ENCODE measurements at regions not wholly inside any gene's neighbourhood (a gene's known extent, or its start where the extent isn't known, plus 50 kb on each side); places are given as distances from the start of the nearest gene placed in this dataset.

- no peak overlapping the region for H3K18ac ChIP-seq (ENCODE audit: low read length)
- H3K4me3 ChIP-seq (ENCODE audit: low read depth, low read length), result no peak overlapping the region
- DNase-seq, result no peak
- no peak overlapping the region for H2AK5ac ChIP-seq (ENCODE audit: low read length)
- no peaks in the 10 kb centered on the region for H3K36me3 ChIP-seq (ENCODE audit: control insufficient read depth in 1 of 2, insufficient read depth in 2 of 2, low read length in 2 of 2)
- H4K91ac ChIP-seq (ENCODE audit: low read depth, low read length), result no peak overlapping the region
- H2BK5ac ChIP-seq (ENCODE audit: low read depth, low read length, poor library complexity), result no peak overlapping the region
- H3K79me2 ChIP-seq (ENCODE audit: control insufficient read depth, insufficient read depth, low read length, poor library complexity), result no peaks in the 10 kb centered on the region
- H3K9me3 ChIP-seq (ENCODE audit: insufficient read depth, low read depth, low read length), result peaks cover 2% of the 10 kb centered on the region
- no peak overlapping the region for H2AFZ ChIP-seq (ENCODE audit: insufficient read depth, low read length, poor library complexity)
- H3K14ac ChIP-seq (ENCODE audit: low read length), result no peak overlapping the region
- no peak overlapping the region for H3K4me2 ChIP-seq (ENCODE audit: low read length)
- H4K12ac ChIP-seq (ENCODE audit: low read depth, low read length), result no peak overlapping the region
- H2BK120ac ChIP-seq (ENCODE audit: insufficient read depth, low read length, poor library complexity), result no peak overlapping the region
- H3K27ac ChIP-seq (ENCODE audit: low read depth, low read length), result no peak overlapping the region
- no peak overlapping the region for H3K4ac ChIP-seq (ENCODE audit: low read depth, low read length)
- peaks cover 3% of the 10 kb centered on the region for H3K79me1 ChIP-seq (ENCODE audit: low read length)
- H4K8ac ChIP-seq (ENCODE audit: low read depth, low read length), result no peak overlapping the region
- peaks cover 9 to 15% of the 10 kb centered on the region in 2 experiments for H3K4me1 ChIP-seq (ENCODE audit: control insufficient read depth in 1 of 2, insufficient read depth in 2 of 2, low read length in 2 of 2)
- no peak overlapping the region for H3K9ac ChIP-seq (ENCODE audit: low read length)
- no peak overlapping the region for H3K23ac ChIP-seq (ENCODE audit: low read length)
- H2BK12ac ChIP-seq (ENCODE audit: low read length), result no peak overlapping the region
- H3K27me3 ChIP-seq (ENCODE audit: insufficient read depth, low read length), result no peaks in the 10 kb centered on the region
- WGBS (ENCODE audit: extremely low coverage, insufficient coverage, insufficient read length), result no CpG with 5 or more reads among the region's 18 CpGs
Measured at GRCh38 chr9:129235041-129235930, 57.2 kb upstream of the IER5L start.

DNA sequence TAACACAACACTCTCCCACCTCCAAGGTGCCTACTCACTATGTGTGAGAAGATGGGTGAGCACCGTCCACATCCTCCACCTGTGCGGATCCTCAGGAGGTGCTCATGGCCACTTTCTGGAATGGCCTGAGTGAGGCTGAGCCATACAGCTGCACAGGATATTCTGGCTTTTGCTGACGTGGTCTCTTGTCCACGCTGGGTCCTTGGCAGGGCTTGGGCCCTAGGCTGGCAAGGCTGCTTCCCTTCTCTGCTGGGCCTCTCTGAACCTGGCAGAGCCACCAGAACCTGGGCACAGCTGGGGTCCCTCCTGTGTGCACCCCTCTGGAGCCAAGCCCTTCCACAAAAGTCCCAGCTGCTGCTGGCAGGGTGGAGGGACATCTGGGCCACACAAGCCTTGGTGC, 56.4 kb upstream of the IER5L start:
- no peak overlapping the region for H4K8ac ChIP-seq (ENCODE audit: low read depth, low read length)
- H3K27ac ChIP-seq (ENCODE audit: low read depth, low read length), result no peak overlapping the region
- no peaks in the 10 kb centered on the region for H3K36me3 ChIP-seq (ENCODE audit: control insufficient read depth in 1 of 2, insufficient read depth in 2 of 2, low read length in 2 of 2)
- peaks cover 4% of the 10 kb centered on the region for H3K79me1 ChIP-seq (ENCODE audit: low read length)
- H3K4ac ChIP-seq (ENCODE audit: low read depth, low read length), result no peak overlapping the region
- H3K9ac ChIP-seq (ENCODE audit: low read length), result no peak overlapping the region
- no peak overlapping the region for H2AFZ ChIP-seq (ENCODE audit: insufficient read depth, low read length, poor library complexity)
- H2BK5ac ChIP-seq (ENCODE audit: low read depth, low read length, poor library complexity), result no peak overlapping the region
- DNase-seq, result no peak
- peaks cover 2% of the 10 kb centered on the region for H3K9me3 ChIP-seq (ENCODE audit: insufficient read depth, low read depth, low read length)
- H2AK5ac ChIP-seq (ENCODE audit: low read length), result no peak overlapping the region
- H2BK120ac ChIP-seq (ENCODE audit: insufficient read depth, low read length, poor library complexity), result no peak overlapping the region
- no peak overlapping the region for H4K12ac ChIP-seq (ENCODE audit: low read depth, low read length)
- H4K91ac ChIP-seq (ENCODE audit: low read depth, low read length), result no peak overlapping the region
- H3K23ac ChIP-seq (ENCODE audit: low read length), result no peak overlapping the region
- H3K4me3 ChIP-seq (ENCODE audit: low read depth, low read length), result no peak overlapping the region
- H3K18ac ChIP-seq (ENCODE audit: low read length), result no peak overlapping the region
- no peak overlapping the region for H3K14ac ChIP-seq (ENCODE audit: low read length)
- no peak overlapping the region for H2BK12ac ChIP-seq (ENCODE audit: low read length)
- H3K79me2 ChIP-seq (ENCODE audit: control insufficient read depth, insufficient read depth, low read length, poor library complexity), result no peaks in the 10 kb centered on the region
- no peaks in the 10 kb centered on the region for H3K27me3 ChIP-seq (ENCODE audit: insufficient read depth, low read length)
- no CpG with 5 or more reads among the region's 4 CpGs for WGBS (ENCODE audit: extremely low coverage, insufficient coverage, insufficient read length)
- no peak overlapping the region for H3K4me2 ChIP-seq (ENCODE audit: low read length)
- peaks cover 9 to 15% of the 10 kb centered on the region in 2 experiments for H3K4me1 ChIP-seq (ENCODE audit: control insufficient read depth in 1 of 2, insufficient read depth in 2 of 2, low read length in 2 of 2)

- H4K12ac ChIP-seq (ENCODE audit: low read depth, low read length), result no peak overlapping the region
- no peak overlapping the region for H4K8ac ChIP-seq (ENCODE audit: low read depth, low read length)
- H3K18ac ChIP-seq (ENCODE audit: low read length), result no peak overlapping the region
- no peak overlapping the region for H3K23ac ChIP-seq (ENCODE audit: low read length)
- H3K79me1 ChIP-seq (ENCODE audit: low read length), result peaks cover 4% of the 10 kb centered on the region
- H3K14ac ChIP-seq (ENCODE audit: low read length), result no peak overlapping the region
- no CpG with 5 or more reads among the region's 1 CpG for WGBS (ENCODE audit: extremely low coverage, insufficient coverage, insufficient read length)
- no peak for DNase-seq
- H2BK5ac ChIP-seq (ENCODE audit: low read depth, low read length, poor library complexity), result no peak overlapping the region
- no peaks in the 10 kb centered on the region for H3K27me3 ChIP-seq (ENCODE audit: insufficient read depth, low read length)
- H3K79me2 ChIP-seq (ENCODE audit: control insufficient read depth, insufficient read depth, low read length, poor library complexity), result no peaks in the 10 kb centered on the region
- no peak overlapping the region for H2BK120ac ChIP-seq (ENCODE audit: insufficient read depth, low read length, poor library complexity)
- H3K9me3 ChIP-seq (ENCODE audit: insufficient read depth, low read depth, low read length), result peaks cover 2% of the 10 kb centered on the region
- no peak overlapping the region for H3K4ac ChIP-seq (ENCODE audit: low read depth, low read length)
- H2BK12ac ChIP-seq (ENCODE audit: low read length), result no peak overlapping the region
- H3K36me3 ChIP-seq (ENCODE audit: control insufficient read depth in 1 of 2, insufficient read depth in 2 of 2, low read length in 2 of 2), result no peaks in the 10 kb centered on the region
- no peak overlapping the region for H2AK5ac ChIP-seq (ENCODE audit: low read length)
- H3K27ac ChIP-seq (ENCODE audit: low read depth, low read length), result no peak overlapping the region
- H3K4me2 ChIP-seq (ENCODE audit: low read length), result no peak overlapping the region
- peaks cover 12 to 15% of the 10 kb centered on the region in 2 experiments for H3K4me1 ChIP-seq (ENCODE audit: control insufficient read depth in 1 of 2, insufficient read depth in 2 of 2, low read length in 2 of 2)
- no peak overlapping the region for H2AFZ ChIP-seq (ENCODE audit: insufficient read depth, low read length, poor library complexity)
- no peak overlapping the region for H3K4me3 ChIP-seq (ENCODE audit: low read depth, low read length)
- H4K91ac ChIP-seq (ENCODE audit: low read depth, low read length), result no peak overlapping the region
- H3K9ac ChIP-seq (ENCODE audit: low read length), result no peak overlapping the region
Measured at GRCh38 chr9:129232839-129233591, 55.0 kb upstream of the IER5L start.

GRCh38 chr9:129231759-129232158, 53.7 kb upstream of the IER5L start:
- Histone ChIP-seq H3K4me3 (ENCODE audit: low read depth, low read length) (no peak overlapping the region), H3K14ac (ENCODE audit: low read length) (no peak overlapping the region), H4K12ac (ENCODE audit: low read depth, low read length) (no peak overlapping the region), H3K9me3 (ENCODE audit: insufficient read depth, low read depth, low read length) (peaks cover 2% of the 10 kb centered on the region), H4K91ac (ENCODE audit: low read depth, low read length) (no peak overlapping the region), H2BK5ac (ENCODE audit: low read depth, low read length, poor library complexity) (no peak overlapping the region), H2AK5ac (ENCODE audit: low read length) (no peak overlapping the region), H3K23ac (ENCODE audit: low read length) (no peak overlapping the region), H3K4me1 (ENCODE audit: control insufficient read depth in 1 of 2, insufficient read depth in 2 of 2, low read length in 2 of 2) (peaks cover 7% of the 10 kb centered on the region in 2 experiments), H3K18ac (ENCODE audit: low read length) (no peak overlapping the region), H2BK12ac (ENCODE audit: low read length) (no peak overlapping the region), H3K27ac (ENCODE audit: low read depth, low read length) (no peak overlapping the region), H3K27me3 (ENCODE audit: insufficient read depth, low read length) (no peaks in the 10 kb centered on the region), H3K79me1 (ENCODE audit: low read length) (peaks cover 4% of the 10 kb centered on the region), H2AFZ (ENCODE audit: insufficient read depth, low read length, poor library complexity) (no peak overlapping the region), H3K36me3 (ENCODE audit: control insufficient read depth in 1 of 2, insufficient read depth in 2 of 2, low read length in 2 of 2) (no peaks in the 10 kb centered on the region), H3K79me2 (ENCODE audit: control insufficient read depth, insufficient read depth, low read length, poor library complexity) (no peaks in the 10 kb centered on the region), H3K4me2 (ENCODE audit: low read length) (no peak overlapping the region), H3K4ac (ENCODE audit: low read depth, low read length) (no peak overlapping the region), H4K8ac (ENCODE audit: low read depth, low read length) (no peak overlapping the region), H2BK120ac (ENCODE audit: insufficient read depth, low read length, poor library complexity) (no peak overlapping the region), H3K9ac (ENCODE audit: low read length) (no peak overlapping the region)
- no peak for DNase-seq
- WGBS (ENCODE audit: extremely low coverage, insufficient coverage, insufficient read length), result no CpG with 5 or more reads among the region's 9 CpGs
